ENCODE measurements at regions not wholly inside any gene's neighbourhood (a gene's known extent, or its start where the extent isn't known, plus 50 kb on each side); places are given as distances from the start of the nearest gene placed in this dataset.

GRCh38 chr5:68433923-68434879 is 218.6 kb downstream of the PIK3R1 start (continued):
- TF ChIP-seq PLSCR1 (CRISPR knock-in tag; IDR thresholded peaks at IDR 0.05; ENCODE audit: borderline replicate concordance) (no peak), ZNF362 (CRISPR knock-in tag; IDR thresholded peaks at IDR 0.05; ENCODE audit: borderline replicate concordance) (no peak), ZNF431 (CRISPR knock-in tag; IDR thresholded peaks at IDR 0.05; ENCODE audit: borderline replicate concordance, low read depth) (no peak), PHF20 (CRISPR knock-in tag; IDR thresholded peaks at IDR 0.05) (peak; percentile 41; the same call in 1 of the 2 replicates), ZNF432 (CRISPR knock-in tag; IDR thresholded peaks at IDR 0.05; ENCODE audit: borderline replicate concordance) (no peak), SNAPC4 (CRISPR knock-in tag; IDR thresholded peaks at IDR 0.05) (no peak), ZBTB8A (CRISPR knock-in tag; IDR thresholded peaks at IDR 0.05; ENCODE audit: borderline replicate concordance, low read depth) (no peak), RBAK (CRISPR knock-in tag; IDR thresholded peaks at IDR 0.05) (no peak), FOXJ3 (CRISPR knock-in tag; IDR thresholded peaks at IDR 0.05; ENCODE audit: borderline replicate concordance) (no peak), ZBTB7B (CRISPR knock-in tag; IDR thresholded peaks at IDR 0.05) (no peak), ZNF557 (CRISPR knock-in tag; IDR thresholded peaks at IDR 0.05) (no peak), ZNF7 (CRISPR knock-in tag; IDR thresholded peaks at IDR 0.05) (no peak), BCLAF1 (IDR thresholded peaks at IDR 0.05) (no peak), MED13 (CRISPR knock-in tag; IDR thresholded peaks at IDR 0.05) (no peak), ZNF207 (IDR thresholded peaks at IDR 0.05; ENCODE audit: borderline replicate concordance) (no peak)
- TF ChIP-seq, protein P1, sequence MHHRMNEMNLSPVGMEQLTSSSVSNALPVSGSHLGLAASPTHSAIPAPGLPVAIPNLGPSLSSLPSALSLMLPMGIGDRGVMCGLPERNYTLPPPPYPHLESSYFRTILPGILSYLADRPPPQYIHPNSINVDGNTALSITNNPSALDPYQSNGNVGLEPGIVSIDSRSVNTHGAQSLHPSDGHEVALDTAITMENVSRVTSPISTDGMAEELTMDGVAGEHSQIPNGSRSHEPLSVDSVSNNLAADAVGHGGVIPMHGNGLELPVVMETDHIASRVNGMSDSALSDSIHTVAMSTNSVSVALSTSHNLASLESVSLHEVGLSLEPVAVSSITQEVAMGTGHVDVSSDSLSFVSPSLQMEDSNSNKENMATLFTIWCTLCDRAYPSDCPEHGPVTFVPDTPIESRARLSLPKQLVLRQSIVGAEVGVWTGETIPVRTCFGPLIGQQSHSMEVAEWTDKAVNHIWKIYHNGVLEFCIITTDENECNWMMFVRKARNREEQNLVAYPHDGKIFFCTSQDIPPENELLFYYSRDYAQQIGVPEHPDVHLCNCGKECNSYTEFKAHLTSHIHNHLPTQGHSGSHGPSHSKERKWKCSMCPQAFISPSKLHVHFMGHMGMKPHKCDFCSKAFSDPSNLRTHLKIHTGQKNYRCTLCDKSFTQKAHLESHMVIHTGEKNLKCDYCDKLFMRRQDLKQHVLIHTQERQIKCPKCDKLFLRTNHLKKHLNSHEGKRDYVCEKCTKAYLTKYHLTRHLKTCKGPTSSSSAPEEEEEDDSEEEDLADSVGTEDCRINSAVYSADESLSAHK (CRISPR knock-in tag; IDR thresholded peaks at IDR 0.05; ENCODE audit: borderline replicate concordance), result no peak

Data from HepG2 (cell line).